ENCODE measurements at regions not wholly inside any gene's neighbourhood (a gene's known extent, or its start where the extent isn't known, plus 50 kb on each side); places are given as distances from the start of the nearest gene placed in this dataset.
"Not testable (repeated sequence)": the region's sequence is repeated elsewhere in the genome, so short reads cannot be mapped to it uniquely, and the experiment has no call there.

DNA sequence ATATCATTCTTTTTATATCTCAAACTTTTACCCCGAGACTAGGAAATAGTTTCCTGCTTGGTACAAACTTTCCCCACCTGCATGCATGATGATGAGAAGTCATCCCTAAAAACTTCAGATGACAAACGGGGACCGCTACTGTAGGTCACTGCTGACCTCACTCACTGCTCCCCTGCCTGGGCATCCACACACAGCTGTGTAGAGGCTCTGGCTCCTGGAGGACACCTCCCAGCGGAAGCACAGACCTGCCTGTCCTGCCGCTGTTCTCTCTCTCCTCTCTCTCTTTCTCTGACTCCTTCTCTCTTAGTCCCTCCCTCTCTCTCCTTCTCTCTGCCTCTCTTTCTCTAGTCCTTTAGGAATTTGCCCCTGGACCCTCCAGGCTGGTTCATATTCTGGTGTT lies 202.9 kb upstream of the PITRM1 start:
- H3K79me2 ChIP-seq (ENCODE audit: low read length) = no peaks in the 10 kb centered on the region
- DNase-seq = no peak
- H3K27ac ChIP-seq (ENCODE audit: low read length) = no peak overlapping the region
- no peaks in the 10 kb centered on the region for H3K4me1 ChIP-seq (ENCODE audit: low read length)
- H3K9ac ChIP-seq (ENCODE audit: low read length) = no peak overlapping the region
- H3K27me3 ChIP-seq (ENCODE audit: low read length) = no peaks in the 10 kb centered on the region
- no peak overlapping the region for H3K4me2 ChIP-seq (ENCODE audit: low read depth, low read length, poor library complexity, severe bottlenecking)
- no peaks in the 10 kb centered on the region for H3K36me3 ChIP-seq (ENCODE audit: insufficient read depth, low read length)
- no peak overlapping the region for H3K4me3 ChIP-seq (ENCODE audit: low read length)
- H4K20me1 ChIP-seq (ENCODE audit: insufficient read depth, low read depth, low read length) = no peaks in the 10 kb centered on the region
- no peak overlapping the region for H2AFZ ChIP-seq (ENCODE audit: low read length)
- no peaks in the 10 kb centered on the region for H3K9me2 ChIP-seq (replicated peaks; ENCODE audit: insufficient read depth, low read length)
- H3K9me3 ChIP-seq (ENCODE audit: low read length) = no peaks in the 10 kb centered on the region

GRCh38 chr10:3374914-3375313 lies 202.3 kb upstream of the PITRM1 start:
- Histone ChIP-seq H3K9ac (ENCODE audit: low read length) (no peak overlapping the region), H3K9me3 (ENCODE audit: low read length) (no peaks in the 10 kb centered on the region), H3K4me2 (ENCODE audit: low read depth, low read length, poor library complexity, severe bottlenecking) (no peak overlapping the region), H3K36me3 (ENCODE audit: insufficient read depth, low read length) (no peaks in the 10 kb centered on the region), H3K27me3 (ENCODE audit: low read length) (no peaks in the 10 kb centered on the region), H3K79me2 (ENCODE audit: low read length) (no peaks in the 10 kb centered on the region), H3K9me2 (replicated peaks; ENCODE audit: insufficient read depth, low read length) (no peaks in the 10 kb centered on the region), H3K4me1 (ENCODE audit: low read length) (no peaks in the 10 kb centered on the region), H3K4me3 (ENCODE audit: low read length) (no peak overlapping the region), H2AFZ (ENCODE audit: low read length) (no peak overlapping the region), H3K27ac (ENCODE audit: low read length) (no peak overlapping the region), H4K20me1 (ENCODE audit: insufficient read depth, low read depth, low read length) (no peaks in the 10 kb centered on the region)
- DNase-seq = no peak

- not testable (repeated sequence) for H3K4me1 ChIP-seq (ENCODE audit: low read length); H3K4me3 ChIP-seq (ENCODE audit: low read length); H3K9me2 ChIP-seq (replicated peaks; ENCODE audit: insufficient read depth, low read length); H4K20me1 ChIP-seq (ENCODE audit: insufficient read depth, low read depth, low read length); H2AFZ ChIP-seq (ENCODE audit: low read length); H3K79me2 ChIP-seq (ENCODE audit: low read length); H3K9ac ChIP-seq (ENCODE audit: low read length); DNase-seq; H3K9me3 ChIP-seq (ENCODE audit: low read length); H3K27me3 ChIP-seq (ENCODE audit: low read length); H3K4me2 ChIP-seq (ENCODE audit: low read depth, low read length, poor library complexity, severe bottlenecking); H3K27ac ChIP-seq (ENCODE audit: low read length); H3K36me3 ChIP-seq (ENCODE audit: insufficient read depth, low read length)
Observed at GRCh38 chr10:3373374-3374027, 200.9 kb upstream of the PITRM1 start.

DNA sequence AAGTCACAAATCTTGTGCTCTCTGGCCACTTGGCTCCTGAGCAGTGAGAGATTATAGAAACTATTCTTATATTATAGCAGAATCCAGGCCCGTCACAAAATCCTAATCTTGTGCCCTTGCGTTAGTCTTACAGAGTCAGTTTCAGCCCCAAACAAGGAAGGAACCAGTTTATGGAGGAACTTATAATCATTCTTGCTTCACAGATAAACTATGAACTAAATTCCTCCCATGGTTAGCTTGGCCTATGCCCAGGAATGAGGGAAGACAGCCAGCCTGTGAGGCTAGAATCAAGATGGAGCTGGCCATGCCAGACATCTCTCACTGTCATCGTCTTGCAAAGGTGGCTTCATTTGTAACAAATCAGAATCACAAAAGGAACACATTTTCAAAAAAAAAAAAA lies 199.7 kb upstream of the PITRM1 start:
- H3K4me1 ChIP-seq (ENCODE audit: low read length) = no peaks in the 10 kb centered on the region
- H3K9me3 ChIP-seq (ENCODE audit: low read length) = no peaks in the 10 kb centered on the region
- H3K79me2 ChIP-seq (ENCODE audit: low read length) = no peaks in the 10 kb centered on the region

GRCh38 chr10:3371624-3372023 lies 199.0 kb upstream of the PITRM1 start:
- H3K4me2 ChIP-seq (ENCODE audit: low read depth, low read length, poor library complexity, severe bottlenecking); H3K36me3 ChIP-seq (ENCODE audit: insufficient read depth, low read length); H3K4me1 ChIP-seq (ENCODE audit: low read length); H4K20me1 ChIP-seq (ENCODE audit: insufficient read depth, low read depth, low read length); H2AFZ ChIP-seq (ENCODE audit: low read length); H3K9ac ChIP-seq (ENCODE audit: low read length); H3K4me3 ChIP-seq (ENCODE audit: low read length); H3K27ac ChIP-seq (ENCODE audit: low read length); H3K9me2 ChIP-seq (replicated peaks; ENCODE audit: insufficient read depth, low read length); H3K79me2 ChIP-seq (ENCODE audit: low read length); H3K9me3 ChIP-seq (ENCODE audit: low read length); DNase-seq; H3K27me3 ChIP-seq (ENCODE audit: low read length): not testable (repeated sequence)

More for the DNA sequence above, 199.7 kb upstream of the PITRM1 start:
- H3K9me2 ChIP-seq (replicated peaks; ENCODE audit: insufficient read depth, low read length) = no peaks in the 10 kb centered on the region
- H3K4me3 ChIP-seq (ENCODE audit: low read length) = no peak overlapping the region
- H2AFZ ChIP-seq (ENCODE audit: low read length) = no peak overlapping the region
- no peak for DNase-seq
- no peak overlapping the region for H3K27ac ChIP-seq (ENCODE audit: low read length)
- no peaks in the 10 kb centered on the region for H3K36me3 ChIP-seq (ENCODE audit: insufficient read depth, low read length)
- H4K20me1 ChIP-seq (ENCODE audit: insufficient read depth, low read depth, low read length) = no peaks in the 10 kb centered on the region
- H3K27me3 ChIP-seq (ENCODE audit: low read length) = no peaks in the 10 kb centered on the region
- H3K9ac ChIP-seq (ENCODE audit: low read length) = no peak overlapping the region
- H3K4me2 ChIP-seq (ENCODE audit: low read depth, low read length, poor library complexity, severe bottlenecking) = no peak overlapping the region

DNA sequence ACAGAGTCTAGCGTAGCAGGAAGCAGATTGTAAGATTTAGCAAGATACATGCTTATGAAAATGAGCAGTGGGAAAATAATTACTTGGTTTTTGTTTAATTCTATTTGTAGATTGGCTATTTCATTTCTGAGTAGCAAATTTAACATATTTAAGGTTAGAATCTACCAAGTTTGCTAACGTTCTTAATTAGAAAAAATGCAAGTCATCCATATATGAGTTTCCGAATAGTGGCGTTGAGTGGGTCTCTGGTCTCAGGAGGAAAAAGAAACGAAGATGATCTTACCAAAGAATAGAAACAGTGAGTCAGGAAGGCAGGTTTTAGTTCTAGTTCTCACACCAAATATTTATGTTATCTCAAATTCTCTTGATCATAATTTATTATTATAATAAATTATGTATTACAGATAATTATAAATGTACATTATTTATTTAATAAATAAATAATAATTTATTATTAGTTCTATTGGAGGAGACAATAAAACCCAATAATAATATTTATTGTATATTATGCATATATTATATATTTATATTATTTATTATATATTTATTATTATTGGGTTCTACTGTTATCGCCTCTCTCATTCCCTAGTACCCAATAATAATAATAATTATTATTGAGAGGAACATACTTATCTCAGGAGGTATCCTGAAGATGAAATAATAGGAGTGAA lies 194.3 kb upstream of the PITRM1 start:
- H3K4me2 ChIP-seq (ENCODE audit: low read depth, low read length, poor library complexity, severe bottlenecking) = no peak overlapping the region
- no peak overlapping the region for H3K4me3 ChIP-seq (ENCODE audit: low read length)
- H3K79me2 ChIP-seq (ENCODE audit: low read length) = no peaks in the 10 kb centered on the region
- H3K9me3 ChIP-seq (ENCODE audit: low read length) = no peaks in the 10 kb centered on the region
- H4K20me1 ChIP-seq (ENCODE audit: insufficient read depth, low read depth, low read length) = no peaks in the 10 kb centered on the region
- H3K27ac ChIP-seq (ENCODE audit: low read length) = no peak overlapping the region
- H2AFZ ChIP-seq (ENCODE audit: low read length) = no peak overlapping the region
- H3K27me3 ChIP-seq (ENCODE audit: low read length) = no peaks in the 10 kb centered on the region
- no peaks in the 10 kb centered on the region for H3K36me3 ChIP-seq (ENCODE audit: insufficient read depth, low read length)
- no peaks in the 10 kb centered on the region for H3K9me2 ChIP-seq (replicated peaks; ENCODE audit: insufficient read depth, low read length)
- H3K4me1 ChIP-seq (ENCODE audit: low read length) = no peaks in the 10 kb centered on the region
- no peak overlapping the region for H3K9ac ChIP-seq (ENCODE audit: low read length)
- DNase-seq = no peak

GRCh38 chr10:3366043-3366442 lies 193.5 kb upstream of the PITRM1 start:
- Histone ChIP-seq H3K27me3 (ENCODE audit: low read length) (no peaks in the 10 kb centered on the region), H3K9ac (ENCODE audit: low read length) (no peak overlapping the region), H3K36me3 (ENCODE audit: insufficient read depth, low read length) (no peaks in the 10 kb centered on the region), H3K79me2 (ENCODE audit: low read length) (no peaks in the 10 kb centered on the region), H2AFZ (ENCODE audit: low read length) (no peak overlapping the region), H3K4me2 (ENCODE audit: low read depth, low read length, poor library complexity, severe bottlenecking) (no peak overlapping the region), H3K9me3 (ENCODE audit: low read length) (no peaks in the 10 kb centered on the region), H3K4me1 (ENCODE audit: low read length) (no peaks in the 10 kb centered on the region), H4K20me1 (ENCODE audit: insufficient read depth, low read depth, low read length) (no peaks in the 10 kb centered on the region), H3K27ac (ENCODE audit: low read length) (no peak overlapping the region), H3K9me2 (replicated peaks; ENCODE audit: insufficient read depth, low read length) (no peaks in the 10 kb centered on the region), H3K4me3 (ENCODE audit: low read length) (no peak overlapping the region)
- DNase-seq = no peak

DNA sequence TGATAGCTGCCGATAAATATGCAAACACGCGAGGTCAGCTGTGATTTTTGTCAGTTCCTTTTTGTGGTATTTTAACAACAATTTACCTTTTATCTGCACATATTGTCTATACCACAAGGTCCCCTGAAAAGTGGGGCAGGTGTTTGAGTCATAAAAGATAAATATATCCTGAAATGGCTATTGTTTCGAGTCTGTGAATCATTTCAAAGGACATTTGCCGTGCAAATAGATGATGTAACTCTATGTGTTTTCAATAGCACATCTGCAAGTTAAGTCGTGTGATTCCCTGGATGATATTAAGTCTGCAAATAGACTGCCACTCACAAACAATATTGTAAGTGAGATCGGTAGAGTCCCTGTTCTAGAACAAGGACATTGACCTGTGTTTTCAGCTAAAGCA lies 193.0 kb upstream of the PITRM1 start:
- H3K9me3 ChIP-seq (ENCODE audit: low read length) = no peaks in the 10 kb centered on the region
- no peak for DNase-seq
- no peaks in the 10 kb centered on the region for H4K20me1 ChIP-seq (ENCODE audit: insufficient read depth, low read depth, low read length)
- H3K4me1 ChIP-seq (ENCODE audit: low read length) = no peaks in the 10 kb centered on the region
- no peaks in the 10 kb centered on the region for H3K79me2 ChIP-seq (ENCODE audit: low read length)
- H3K4me3 ChIP-seq (ENCODE audit: low read length) = no peak overlapping the region
- no peaks in the 10 kb centered on the region for H3K27me3 ChIP-seq (ENCODE audit: low read length)
- H3K36me3 ChIP-seq (ENCODE audit: insufficient read depth, low read length) = no peaks in the 10 kb centered on the region
- H3K9me2 ChIP-seq (replicated peaks; ENCODE audit: insufficient read depth, low read length) = no peaks in the 10 kb centered on the region
- H3K9ac ChIP-seq (ENCODE audit: low read length) = no peak overlapping the region
- no peak overlapping the region for H3K27ac ChIP-seq (ENCODE audit: low read length)
- no peak overlapping the region for H3K4me2 ChIP-seq (ENCODE audit: low read depth, low read length, poor library complexity, severe bottlenecking)
- H2AFZ ChIP-seq (ENCODE audit: low read length) = no peak overlapping the region

Data from Karpas-422 (cell line).